GM19023 (cell line): ENCODE measurements at regions not wholly inside any gene's neighbourhood (a gene's known extent, or its start where the extent isn't known, plus 50 kb on each side); places are given as distances from the start of the nearest gene placed in this dataset.

Experiments
- ATAC-seq: cut with Tn5 transposase; IDR thresholded peaks from one replicate; pipeline ENCODE4 v1.9.1; 2021; ENCODE audit warnings: mild to moderate bottlenecking, moderate library complexity; ENCODE audit not compliant: unreplicated experiment

- no peak for ATAC-seq
These were observed 239.0 kb upstream of the ATP2B1 start for GRCh38 chr12:89947437-89948270.

- ATAC-seq: no peak
These were observed 238.0 kb upstream of the ATP2B1 start for GRCh38 chr12:89946518-89947135.

GRCh38 chr12:89945123-89945522 lies 236.5 kb upstream of the ATP2B1 start:
- no peak for ATAC-seq

GRCh38 chr12:89943463-89943862 lies 234.8 kb upstream of the ATP2B1 start:
- ATAC-seq: no peak

GRCh38 chr12:89941436-89941835 lies 232.8 kb upstream of the ATP2B1 start:
- ATAC-seq: no peak

- ATAC-seq: no peak
These were observed 231.0 kb upstream of the ATP2B1 start for GRCh38 chr12:89939522-89940215.

GRCh38 chr12:89936631-89937030 lies 228.0 kb upstream of the ATP2B1 start:
- ATAC-seq: no peak

GRCh38 chr12:89935850-89936249 lies 227.2 kb upstream of the ATP2B1 start:
- peak; percentile 83 for ATAC-seq

GRCh38 chr12:89933911-89934310 lies 225.3 kb upstream of the ATP2B1 start:
- ATAC-seq: no peak

GRCh38 chr12:89932954-89933353 lies 224.3 kb upstream of the ATP2B1 start:
- no peak for ATAC-seq

GRCh38 chr12:89928467-89928866 lies 219.8 kb upstream of the ATP2B1 start:
- ATAC-seq: no peak

GRCh38 chr12:89927226-89927698 lies 218.6 kb upstream of the ATP2B1 start:
- peak; percentile 98 for ATAC-seq

GRCh38 chr12:89924191-89924590 lies 215.6 kb upstream of the ATP2B1 start:
- no peak for ATAC-seq

GRCh38 chr12:89923091-89923490 lies 214.5 kb upstream of the ATP2B1 start:
- ATAC-seq: no peak

- no peak for ATAC-seq
These were observed 212.2 kb upstream of the ATP2B1 start for GRCh38 chr12:89920866-89921265.

- no peak for ATAC-seq
These were observed 210.7 kb upstream of the ATP2B1 start for GRCh38 chr12:89919241-89919906.

GRCh38 chr12:89918172-89918846 lies 209.7 kb upstream of the ATP2B1 start:
- ATAC-seq: no peak

GRCh38 chr12:89909753-89910152 lies 201.1 kb upstream of the ATP2B1 start:
- ATAC-seq: no peak

GRCh38 chr12:89907659-89908058 lies 199.0 kb upstream of the ATP2B1 start:
- no peak for ATAC-seq

- no peak for ATAC-seq
These were observed 198.2 kb upstream of the ATP2B1 start for GRCh38 chr12:89906824-89907223.

GRCh38 chr12:89906178-89906577 lies 197.5 kb upstream of the ATP2B1 start:
- ATAC-seq: no peak
